HG03025 (cell line): ENCODE measurements at regions not wholly inside any gene's neighbourhood (a gene's known extent, or its start where the extent isn't known, plus 50 kb on each side); places are given as distances from the start of the nearest gene placed in this dataset.

Source experiments
- ATAC-seq: cut with Tn5 transposase; IDR thresholded peaks from one replicate; pipeline ENCODE4 v1.9.1; 2021; ENCODE audit warnings: mild to moderate bottlenecking, moderate library complexity; ENCODE audit not compliant: unreplicated experiment, low FRiP score

GRCh38 chr1:78348496-78349284 lies 142.1 kb upstream of the PTGFR start:
- ATAC-seq: no peak

- no peak for ATAC-seq
These were observed 139.1 kb upstream of the PTGFR start for GRCh38 chr1:78351551-78352216.

GRCh38 chr1:78355656-78356055 lies 135.1 kb upstream of the PTGFR start:
- ATAC-seq: no peak

- no peak for ATAC-seq
These were observed 132.6 kb upstream of the PTGFR start for GRCh38 chr1:78358165-78358564.

GRCh38 chr1:78359666-78360065 lies 131.1 kb upstream of the PTGFR start:
- no peak for ATAC-seq

GRCh38 chr1:78360584-78360983 lies 130.2 kb upstream of the PTGFR start:
- ATAC-seq: no peak

- no peak for ATAC-seq
These were observed 123.1 kb upstream of the PTGFR start for GRCh38 chr1:78367700-78368099.

GRCh38 chr1:78369546-78369945 lies 121.2 kb upstream of the PTGFR start:
- ATAC-seq: no peak

- no peak for ATAC-seq
These were observed 120.4 kb upstream of the PTGFR start for GRCh38 chr1:78370356-78370755.

- ATAC-seq: no peak
These were observed 119.8 kb upstream of the PTGFR start for GRCh38 chr1:78370779-78371482.

GRCh38 chr1:78373676-78374075 lies 117.1 kb upstream of the PTGFR start:
- ATAC-seq: no peak

GRCh38 chr1:78375996-78376395 lies 114.8 kb upstream of the PTGFR start:
- no peak for ATAC-seq

GRCh38 chr1:78377356-78377928 lies 113.3 kb upstream of the PTGFR start:
- no peak for ATAC-seq

GRCh38 chr1:78383923-78384322 lies 106.9 kb upstream of the PTGFR start:
- ATAC-seq: no peak

- ATAC-seq: peak; percentile 76
These were observed 104.9 kb upstream of the PTGFR start for GRCh38 chr1:78385744-78386462.

- no peak for ATAC-seq
These were observed 103.6 kb upstream of the PTGFR start for GRCh38 chr1:78387201-78387600.

GRCh38 chr1:78387871-78388270 lies 102.9 kb upstream of the PTGFR start:
- no peak for ATAC-seq

- no peak for ATAC-seq
These were observed 102.5 kb upstream of the PTGFR start for GRCh38 chr1:78388275-78388674.

- ATAC-seq: no peak
These were observed 89.6 kb upstream of the PTGFR start for GRCh38 chr1:78401148-78401547.

GRCh38 chr1:78408192-78408591 lies 82.6 kb upstream of the PTGFR start:
- no peak for ATAC-seq

GRCh38 chr1:78408810-78409209 lies 82.0 kb upstream of the PTGFR start:
- no peak for ATAC-seq
